GM12865 (cell line): ENCODE measurements at regions not wholly inside any gene's neighbourhood (a gene's known extent, or its start where the extent isn't known, plus 50 kb on each side); places are given as distances from the start of the nearest gene placed in this dataset.

Experiments
- DNase-seq: peaks from one replicate; pipeline ENCODE4 v3.0.0; 2010; ENCODE audit warnings: low read depth
- H3K4me3 ChIP-seq: 2 replicates; pipeline ENCODE4 v1.5.1; 2011; ENCODE audit warnings: mild to moderate bottlenecking, low read depth, low read length, control low read depth
- TF ChIP-seq, protein P1 (sequence below): IDR thresholded peaks from 2 replicates; pipeline ENCODE4 v1.5.1; 2011; ENCODE audit warnings: low read length, control low read depth, low read depth, inconsistent platforms; ENCODE audit not compliant: insufficient read depth; ENCODE audit errors: missing control alignments

GRCh38 chr10:2754943-2755342 lies 312.4 kb upstream of the PFKP start:
- no peak overlapping the region for H3K4me3 ChIP-seq
- no peak for DNase-seq
- TF ChIP-seq, protein P1, sequence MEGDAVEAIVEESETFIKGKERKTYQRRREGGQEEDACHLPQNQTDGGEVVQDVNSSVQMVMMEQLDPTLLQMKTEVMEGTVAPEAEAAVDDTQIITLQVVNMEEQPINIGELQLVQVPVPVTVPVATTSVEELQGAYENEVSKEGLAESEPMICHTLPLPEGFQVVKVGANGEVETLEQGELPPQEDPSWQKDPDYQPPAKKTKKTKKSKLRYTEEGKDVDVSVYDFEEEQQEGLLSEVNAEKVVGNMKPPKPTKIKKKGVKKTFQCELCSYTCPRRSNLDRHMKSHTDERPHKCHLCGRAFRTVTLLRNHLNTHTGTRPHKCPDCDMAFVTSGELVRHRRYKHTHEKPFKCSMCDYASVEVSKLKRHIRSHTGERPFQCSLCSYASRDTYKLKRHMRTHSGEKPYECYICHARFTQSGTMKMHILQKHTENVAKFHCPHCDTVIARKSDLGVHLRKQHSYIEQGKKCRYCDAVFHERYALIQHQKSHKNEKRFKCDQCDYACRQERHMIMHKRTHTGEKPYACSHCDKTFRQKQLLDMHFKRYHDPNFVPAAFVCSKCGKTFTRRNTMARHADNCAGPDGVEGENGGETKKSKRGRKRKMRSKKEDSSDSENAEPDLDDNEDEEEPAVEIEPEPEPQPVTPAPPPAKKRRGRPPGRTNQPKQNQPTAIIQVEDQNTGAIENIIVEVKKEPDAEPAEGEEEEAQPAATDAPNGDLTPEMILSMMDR: no peak

DNA sequence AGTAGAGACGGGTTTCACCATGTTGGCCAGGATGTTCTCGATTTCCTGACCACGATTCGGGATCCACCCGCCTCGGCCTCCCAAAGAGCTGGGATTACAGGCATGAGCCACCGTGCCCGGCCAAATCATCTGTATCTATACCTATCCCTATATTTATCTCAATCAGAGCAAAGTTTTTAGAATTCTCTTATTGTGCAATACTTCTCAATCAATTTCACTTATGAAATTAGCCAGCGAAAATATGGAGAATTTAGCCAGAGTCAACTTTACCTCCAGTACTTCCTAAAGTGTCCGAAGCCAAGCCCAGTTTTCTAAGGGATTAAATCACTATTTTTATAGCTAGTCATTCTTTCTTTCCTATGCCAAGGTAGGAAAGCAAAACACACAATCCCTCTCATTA lies 319.1 kb upstream of the PFKP start:
- TF ChIP-seq, protein P1: no peak
- DNase-seq: no peak
- H3K4me3 ChIP-seq: no peak overlapping the region

GRCh38 chr10:2746638-2747037 lies 320.7 kb upstream of the PFKP start:
- DNase-seq: no peak
- H3K4me3 ChIP-seq: no peak overlapping the region
- TF ChIP-seq, protein P1: no peak

GRCh38 chr10:2745666-2746065 lies 321.7 kb upstream of the PFKP start:
- TF ChIP-seq, protein P1: no peak
- no peak for DNase-seq
- no peak overlapping the region for H3K4me3 ChIP-seq

DNA sequence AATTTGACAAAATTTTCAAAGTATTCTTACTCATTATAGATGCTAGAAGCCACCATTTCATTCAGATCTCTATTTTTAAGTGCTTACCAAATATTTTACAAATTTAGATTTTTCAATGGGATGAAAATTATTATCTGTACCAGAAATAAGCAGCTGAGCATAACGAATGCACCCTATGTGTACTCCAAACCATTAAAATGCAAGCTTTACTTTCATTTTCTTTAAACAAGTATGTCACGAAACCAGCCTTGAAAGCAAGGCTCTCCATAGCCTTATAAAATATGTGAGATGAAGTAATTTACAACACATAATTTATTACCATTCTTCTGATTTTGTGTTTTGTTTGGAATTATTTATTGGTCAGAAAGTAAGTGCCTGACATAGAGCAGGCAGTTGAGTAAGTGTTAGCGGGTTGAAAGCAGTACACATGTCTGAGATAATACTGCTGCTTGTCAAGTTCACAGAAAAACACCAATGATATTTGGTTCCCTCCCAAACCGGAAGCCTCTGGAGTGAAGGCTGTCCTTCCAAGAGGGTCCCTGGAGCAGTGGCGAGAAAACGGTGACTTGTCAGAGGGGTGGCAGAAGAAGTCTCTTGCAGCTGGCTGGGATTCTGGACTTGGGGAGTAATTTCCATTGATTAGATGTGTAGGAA lies 322.7 kb upstream of the PFKP start:
- TF ChIP-seq, protein P1: no peak
- peak; percentile 3 for DNase-seq
- peak overlapping the region; percentile 39 for H3K4me3 ChIP-seq

DNA sequence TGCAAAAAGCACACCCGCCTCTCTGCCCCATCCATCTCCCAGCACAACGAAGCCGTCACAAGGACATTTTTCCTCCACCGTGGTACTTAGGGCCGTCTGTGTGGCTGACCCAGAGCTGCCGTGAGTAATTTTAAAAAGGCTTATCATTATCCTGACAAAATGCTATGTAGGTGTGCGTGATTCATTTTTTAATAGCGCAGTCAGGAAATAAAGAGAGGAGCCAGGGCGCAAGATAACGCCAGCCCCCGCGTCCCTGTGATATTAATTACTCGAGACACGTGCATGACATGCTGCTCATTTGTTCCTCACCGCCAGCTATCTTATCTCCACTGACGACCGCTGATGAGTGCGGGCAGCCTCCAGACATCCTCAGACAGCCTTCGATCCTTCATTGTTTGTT lies 332.7 kb upstream of the PFKP start:
- TF ChIP-seq, protein P1: no peak
- H3K4me3 ChIP-seq: no peak overlapping the region
- no peak for DNase-seq
